H1 (cell line): ENCODE measurements at regions not wholly inside any gene's neighbourhood (a gene's known extent, or its start where the extent isn't known, plus 50 kb on each side); places are given as distances from the start of the nearest gene placed in this dataset.

Experiments used
- CHD1 ChIP-seq: IDR thresholded peaks from 2 replicates; pipeline ENCODE4 v1.6.1; 2012; ENCODE audit warnings: low read depth, low read length, improper control_type of control experiment
- CTCF ChIP-seq, 3 experiments: IDR thresholded peaks; 1 replicate in 2 of 3; 2 replicates in 1 of 3; pipeline versions ENCODE4 v1.5.1 to v1.6.1; 2011; ENCODE audit warnings: low read length in 3 of 3, mild to moderate bottlenecking in 3 of 3, inconsistent platforms in 2 of 3, low read depth in 1 of 3, moderate library complexity in 1 of 3; ENCODE audit not compliant: insufficient read depth in 1 of 3; ENCODE audit errors: control extremely low read depth in 1 of 3
- EP300 ChIP-seq, 2 experiments: IDR thresholded peaks; 1 replicate in 1 of 2; 2 replicates in 1 of 2; pipeline ENCODE4 v1.6.1; 2011 to 2012; ENCODE audit warnings: low read depth in 2 of 2, low read length in 2 of 2, mild to moderate bottlenecking in 2 of 2, borderline replicate concordance in 1 of 2, inconsistent platforms in 1 of 2, moderate library complexity in 1 of 2
- EZH2 ChIP-seq: fragments of 200-600 bp; sonication (generic); IDR thresholded peaks from 2 replicates; pipeline ENCODE4 v1.7.1; 2012; ENCODE audit warnings: low read depth, mild to moderate bottlenecking, moderate library complexity, low read length, inconsistent platforms; ENCODE audit not compliant: severe bottlenecking
- JUN ChIP-seq: IDR thresholded peaks from 2 replicates; pipeline ENCODE4 v1.6.1; 2011; ENCODE audit warnings: low read depth, mild to moderate bottlenecking, improper control_type of control experiment, low read length
- KDM1A ChIP-seq: fragments of 200-600, 300-600 bp; sonication (generic); IDR thresholded peaks from 2 replicates; pipeline ENCODE4 v1.7.1; 2016; ENCODE audit warnings: mild to moderate bottlenecking, low read length, borderline replicate concordance
- POLR2A ChIP-seq, 2 experiments: IDR thresholded peaks; 1 replicate in 1 of 2; 2 replicates in 1 of 2; pipeline ENCODE4 v1.6.1; 2011; ENCODE audit warnings: low read depth in 2 of 2, low read length in 2 of 2, mild to moderate bottlenecking in 2 of 2; ENCODE audit errors: control extremely low read depth in 1 of 2
- POLR2AphosphoS5 ChIP-seq: IDR thresholded peaks from 2 replicates; pipeline ENCODE4 v1.6.1; 2011; ENCODE audit warnings: low read depth, low read length
- RBBP5 ChIP-seq: IDR thresholded peaks from 2 replicates; pipeline ENCODE4 v1.7.1; 2012; ENCODE audit warnings: low read depth, mild to moderate bottlenecking, inconsistent platforms, low read length, moderate library complexity, borderline replicate concordance
- RFX5 ChIP-seq: IDR thresholded peaks from 2 replicates; pipeline ENCODE4 v1.6.1; 2011; ENCODE audit warnings: low read depth, low read length, improper control_type of control experiment, borderline replicate concordance
- SP2 ChIP-seq: IDR thresholded peaks from 2 replicates; pipeline ENCODE4 v1.6.1; 2012; ENCODE audit warnings: mild to moderate bottlenecking, low read length, inconsistent platforms
- SRF ChIP-seq: IDR thresholded peaks from 2 replicates; pipeline ENCODE4 v1.6.1; 2011; ENCODE audit warnings: mild to moderate bottlenecking, low read depth, low read length, moderate library complexity
- USF2 ChIP-seq: IDR thresholded peaks from 2 replicates; pipeline ENCODE4 v1.6.1; 2011; ENCODE audit warnings: low read length, improper control_type of control experiment
- YY1 ChIP-seq: IDR thresholded peaks from 2 replicates; pipeline ENCODE4 v1.6.1; 2011; ENCODE audit warnings: low read depth, mild to moderate bottlenecking, low read length

- TF ChIP-seq CTCF (IDR thresholded peaks at IDR 0.05; ENCODE audit: control extremely low read depth in 1 of 3, insufficient read depth in 1 of 3, low read depth in 1 of 3, low read length in 3 of 3) (no peak), EZH2 (no peak), POLR2AphosphoS5 (no peak), YY1 (no peak), SP2 (no peak), SRF (no peak), USF2 (no peak), RFX5 (no peak), EP300 (IDR thresholded peaks at IDR 0.05; ENCODE audit: borderline replicate concordance in 1 of 2, low read depth in 2 of 2, low read length in 2 of 2) (no peak), POLR2A (IDR thresholded peaks at IDR 0.05; ENCODE audit: control extremely low read depth in 1 of 2, low read depth in 2 of 2, low read length in 2 of 2) (no peak), KDM1A (no peak), RBBP5 (no peak), CHD1 (no peak), JUN (no peak)
Measured at GRCh38 chr4:57981123-57981522, 870.9 kb upstream of the IGFBP7 start.
